Activated naive CD4-positive, alpha-beta T cell treated with anti-CD3 and anti-CD28 coated beads, Interleukin-2, amount 10 ng/mL, durations not matched to agents 7 days and 5 days (primary cell): ENCODE measurements at regions not wholly inside any gene's neighbourhood (a gene's known extent, or its start where the extent isn't known, plus 50 kb on each side); places are given as distances from the start of the nearest gene placed in this dataset.
"Not testable (repeated sequence)": the region's sequence is repeated elsewhere in the genome, so short reads cannot be mapped to it uniquely, and the experiment has no call there.

Experiments
- CTCF ChIA-PET: fragments of 350-600 bp; sonication (Branson Sonifier 250); formaldehyde crosslinking; loops from one replicate; lab custom pipeline; 2021; ENCODE audit warnings: antibody characterized with exemption; lab: Charles Lee
- DNase-seq: peaks from one replicate; pipeline ENCODE4 v3.0.0-alpha.2; 2020
- H3K27ac Mint-ChIP-seq: one replicate; pipeline ENCODE4 v1.8.0; 2021; ENCODE audit warnings: mild to moderate bottlenecking, moderate library complexity, mixed read lengths
- H3K27me3 Mint-ChIP-seq: one replicate; pipeline ENCODE4 v1.8.0; 2021; ENCODE audit warnings: mild to moderate bottlenecking, mixed read lengths
- H3K36me3 Mint-ChIP-seq: one replicate; pipeline ENCODE4 v1.8.0; 2021; ENCODE audit warnings: mixed read lengths
- H3K4me1 Mint-ChIP-seq: one replicate; pipeline ENCODE4 v1.8.0; 2021; ENCODE audit warnings: mixed read lengths
- H3K4me3 Mint-ChIP-seq: one replicate; pipeline ENCODE4 v1.8.0; 2021; ENCODE audit warnings: mild to moderate bottlenecking, moderate library complexity, mixed read lengths
- H3K9me3 Mint-ChIP-seq: one replicate; pipeline ENCODE4 v1.8.0; 2021; ENCODE audit warnings: mixed read lengths

DNA sequence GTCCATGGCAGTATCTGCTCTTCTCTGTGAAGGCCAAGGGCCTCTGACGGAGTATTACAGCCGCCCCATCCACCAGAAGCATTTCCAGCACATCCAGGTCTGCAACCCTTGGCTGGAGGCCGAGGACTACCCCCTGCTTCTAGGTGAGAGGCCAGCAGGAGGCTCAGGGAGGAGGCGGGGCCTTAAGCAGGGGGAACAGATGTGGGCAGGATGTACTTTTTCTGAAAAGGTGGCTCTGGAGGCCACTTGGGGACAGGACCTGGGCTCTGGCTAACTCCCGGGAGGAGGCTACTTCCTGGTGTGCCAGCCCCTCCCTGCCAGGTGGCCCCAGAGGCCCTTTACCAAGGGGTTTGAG, 113.9 kb upstream of the ALDH3B2 start:
- H3K9me3 Mint-ChIP-seq, H3K4me1 Mint-ChIP-seq, H3K27ac Mint-ChIP-seq, DNase-seq, H3K36me3 Mint-ChIP-seq, CTCF ChIA-PET, H3K4me3 Mint-ChIP-seq: not testable (repeated sequence)
- peaks cover 25% of the 10 kb centered on the region for H3K27me3 Mint-ChIP-seq

DNA sequence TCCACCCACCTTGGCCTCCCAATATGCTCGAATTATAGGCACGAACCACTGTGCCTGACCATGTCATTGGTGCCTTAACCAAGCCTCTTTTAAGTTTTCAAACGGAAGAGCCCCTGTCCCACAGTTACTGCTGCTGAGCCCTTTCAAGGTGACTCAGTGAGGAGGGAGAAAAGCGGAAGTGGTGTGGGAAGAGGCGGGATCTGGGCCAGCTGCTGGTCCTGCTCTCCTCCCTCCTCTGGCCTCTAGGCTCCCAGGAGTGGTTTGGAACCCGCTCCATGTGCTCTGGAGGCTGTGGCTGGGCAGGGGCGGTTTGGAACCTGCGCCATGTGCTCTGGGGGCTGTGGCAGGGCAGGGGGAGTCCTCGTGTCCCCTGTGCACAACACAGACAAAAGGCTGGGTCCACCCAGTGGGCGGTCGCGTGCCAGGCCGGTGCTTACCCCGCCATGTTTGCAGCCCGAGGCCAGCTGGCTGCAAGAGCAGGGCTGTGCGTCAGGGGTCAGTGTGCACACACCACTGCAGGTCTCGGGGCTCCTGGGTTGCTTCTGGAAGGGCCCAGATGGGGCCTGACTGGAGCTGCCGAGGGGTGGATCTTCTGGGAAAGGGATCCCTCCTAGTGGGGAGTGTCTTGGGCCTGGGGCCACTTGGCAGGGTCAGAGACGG, 113.4 kb upstream of the ALDH3B2 start:
- H3K9me3 Mint-ChIP-seq, H3K27ac Mint-ChIP-seq, H3K36me3 Mint-ChIP-seq, DNase-seq, CTCF ChIA-PET, H3K4me3 Mint-ChIP-seq, H3K4me1 Mint-ChIP-seq: not testable (repeated sequence)
- peaks cover 25% of the 10 kb centered on the region for H3K27me3 Mint-ChIP-seq

DNA sequence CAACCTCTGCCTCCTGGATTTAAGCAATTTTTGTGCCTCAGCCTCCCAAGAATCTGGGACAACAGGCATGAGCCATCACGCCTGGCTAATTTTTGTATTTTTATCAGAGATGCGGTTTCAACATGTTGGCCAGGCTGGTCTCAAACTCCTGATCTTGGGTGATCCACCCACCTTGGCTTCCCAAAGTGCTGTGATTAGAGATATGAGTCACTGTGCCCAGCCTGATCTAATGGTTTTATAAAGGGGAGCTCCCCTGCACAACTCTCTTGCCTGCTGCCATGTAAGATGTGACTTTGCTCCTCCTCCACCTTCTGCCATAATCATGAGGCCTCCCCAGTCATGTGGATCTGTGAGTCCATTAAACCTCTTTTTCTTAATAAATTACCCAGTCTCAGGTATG, 107.5 kb upstream of the ALDH3B2 start:
- peak; percentile 3 for DNase-seq
- peaks cover 20% of the 10 kb centered on the region for H3K27me3 Mint-ChIP-seq
- H3K4me1 Mint-ChIP-seq, CTCF ChIA-PET, H3K9me3 Mint-ChIP-seq, H3K4me3 Mint-ChIP-seq, H3K27ac Mint-ChIP-seq, H3K36me3 Mint-ChIP-seq: not testable (repeated sequence)

DNA sequence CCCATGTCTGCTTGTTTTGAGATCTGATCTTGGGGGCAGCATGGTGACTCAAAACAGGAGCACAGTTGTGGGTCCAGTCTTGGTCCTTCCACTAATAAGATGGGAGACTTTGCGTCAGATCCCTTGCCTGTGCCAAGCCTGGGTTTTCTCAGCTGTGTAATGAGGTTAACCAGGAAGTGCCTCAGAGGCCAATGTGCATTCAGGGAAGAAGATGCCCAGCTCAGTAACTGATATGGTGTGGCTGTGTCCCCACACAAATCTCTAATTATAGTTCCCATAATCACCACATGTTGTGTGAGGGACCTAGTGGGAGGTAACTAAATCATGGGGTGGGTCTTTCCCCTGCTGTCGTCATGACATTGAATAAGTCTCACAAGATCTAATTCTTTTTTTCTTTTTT, 107.1 kb upstream of the ALDH3B2 start:
- H3K36me3 Mint-ChIP-seq, H3K9me3 Mint-ChIP-seq, H3K4me1 Mint-ChIP-seq, CTCF ChIA-PET, H3K27ac Mint-ChIP-seq, H3K4me3 Mint-ChIP-seq, DNase-seq: not testable (repeated sequence)
- peaks cover 20% of the 10 kb centered on the region for H3K27me3 Mint-ChIP-seq

DNA sequence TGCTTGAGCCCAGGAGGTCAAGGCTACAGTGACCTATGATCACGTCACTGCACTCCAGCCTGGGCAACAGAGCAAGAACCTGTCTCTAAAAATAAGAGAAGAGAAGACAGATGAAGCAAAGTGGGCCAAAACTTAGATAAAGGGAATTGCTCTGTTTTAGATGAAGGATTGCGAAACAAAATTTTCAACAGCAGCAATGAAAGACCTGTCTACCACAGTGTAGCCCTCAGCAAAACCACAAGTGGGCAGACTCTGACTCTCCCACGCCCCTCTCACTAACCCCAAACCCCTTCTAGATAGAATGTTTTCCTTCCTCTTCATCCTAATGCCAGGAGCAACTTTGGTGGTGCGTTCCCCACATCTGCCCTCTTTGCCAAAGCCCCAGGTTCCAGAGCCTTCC, 105.6 kb upstream of the ALDH3B2 start:
- no peaks in the 10 kb centered on the region for H3K9me3 Mint-ChIP-seq
- H3K36me3 Mint-ChIP-seq: no peaks in the 10 kb centered on the region
- no peak overlapping the region for H3K4me3 Mint-ChIP-seq

DNA sequence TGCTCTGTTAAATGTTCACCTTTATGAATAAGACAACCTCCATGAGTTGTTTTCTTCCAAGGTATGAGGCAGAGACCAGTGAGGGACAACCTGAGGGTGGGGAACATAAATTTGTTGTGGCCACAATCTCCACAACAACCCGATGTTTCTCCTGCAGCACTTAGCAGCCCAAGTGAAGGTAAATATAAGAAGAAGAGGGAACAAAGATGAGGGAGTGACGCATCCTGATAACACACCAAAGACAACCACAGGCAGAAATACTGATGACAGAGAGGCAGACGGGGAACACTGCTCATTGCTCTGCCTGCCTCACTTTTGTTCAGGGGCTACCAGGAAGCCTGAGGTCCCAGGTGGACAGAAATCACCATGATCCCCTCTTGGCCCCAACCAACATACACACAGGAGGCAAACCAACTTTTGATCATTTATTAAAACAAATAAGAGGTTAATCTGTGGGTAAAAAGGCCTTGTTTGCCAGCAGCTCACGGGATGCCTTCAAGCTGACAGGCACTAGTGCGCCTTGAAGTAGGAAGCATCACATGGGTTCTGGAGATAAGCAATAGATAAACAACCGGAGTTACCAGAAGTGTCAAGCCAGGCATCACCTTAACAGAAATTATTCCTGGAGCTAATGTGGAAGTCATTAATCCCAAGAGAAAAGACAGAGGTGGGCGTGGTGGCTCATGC, 104.9 kb upstream of the ALDH3B2 start:
- peaks cover 29% of the 10 kb centered on the region for H3K27me3 Mint-ChIP-seq
- H3K4me1 Mint-ChIP-seq, H3K27ac Mint-ChIP-seq, H3K36me3 Mint-ChIP-seq, DNase-seq, CTCF ChIA-PET, H3K4me3 Mint-ChIP-seq, H3K9me3 Mint-ChIP-seq: not testable (repeated sequence)

More for the DNA sequence above, 105.6 kb upstream of the ALDH3B2 start:
- CTCF ChIA-PET: no interaction called here
- DNase-seq: no peak
- Mint-ChIP-seq H3K27ac (no peak overlapping the region), H3K4me1 (no peaks in the 10 kb centered on the region), H3K27me3 (peaks cover 21% of the 10 kb centered on the region)

DNA sequence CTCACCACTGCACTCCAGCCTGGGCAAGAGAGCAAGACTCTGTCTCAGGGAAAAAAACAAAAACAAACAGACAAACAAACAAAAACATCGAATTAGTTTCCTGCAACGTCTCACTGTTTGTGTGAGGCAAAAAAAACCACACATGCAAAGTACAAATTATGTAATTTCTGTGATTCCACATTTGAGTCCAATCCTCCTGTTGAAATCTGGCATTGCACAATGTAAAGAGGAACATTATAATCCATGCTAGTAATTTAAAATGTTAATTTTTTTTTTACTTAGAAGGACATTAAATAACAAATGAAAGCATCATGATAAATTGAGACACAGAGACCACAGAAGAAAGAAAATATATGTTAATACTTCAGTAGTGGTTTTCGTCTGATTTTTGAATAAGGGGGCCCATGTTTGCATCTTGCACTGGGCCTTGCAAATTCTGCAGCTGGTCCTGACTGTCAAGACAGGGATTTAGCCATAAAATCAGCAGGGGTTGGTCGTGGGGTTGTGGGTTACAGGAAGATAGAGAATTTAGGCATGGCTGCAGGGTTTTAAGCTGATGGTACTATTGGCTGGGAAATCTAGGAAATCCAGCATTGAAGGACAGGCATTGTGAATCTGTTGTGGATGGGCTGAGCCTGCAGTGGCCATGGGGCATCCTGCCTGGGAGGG, 102.6 kb upstream of the ALDH3B2 start:
- Mint-ChIP-seq H3K4me1 (no peaks in the 10 kb centered on the region), H3K36me3 (no peaks in the 10 kb centered on the region), H3K27me3 (peaks cover 44% of the 10 kb centered on the region), H3K9me3 (no peaks in the 10 kb centered on the region), H3K27ac (no peak overlapping the region), H3K4me3 (no peak overlapping the region)
- CTCF ChIA-PET: no interaction called here
- DNase-seq: no peak

DNA sequence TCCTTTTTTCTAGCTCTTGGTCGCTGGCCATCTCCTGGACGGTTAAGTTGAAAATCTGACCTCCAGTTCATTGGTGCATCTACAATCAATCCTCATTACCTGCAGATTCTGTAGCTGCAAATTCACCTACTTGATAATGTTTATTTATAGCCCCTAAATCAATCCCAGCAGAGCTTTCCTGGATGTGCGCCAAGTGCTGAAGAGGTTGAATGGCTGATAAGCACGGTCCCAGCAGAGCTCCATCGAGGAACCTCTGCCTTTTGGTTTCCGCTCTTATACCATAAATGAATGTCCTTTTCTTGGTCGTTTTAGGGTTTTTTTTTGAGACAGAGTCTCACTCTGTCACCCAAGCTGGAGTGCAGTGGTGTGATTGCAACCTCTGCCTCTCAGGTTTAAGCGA, 99.8 kb upstream of the ALDH3B2 start:
- CTCF ChIA-PET, H3K27ac Mint-ChIP-seq, H3K4me3 Mint-ChIP-seq, H3K9me3 Mint-ChIP-seq, DNase-seq, H3K36me3 Mint-ChIP-seq, H3K4me1 Mint-ChIP-seq: not testable (repeated sequence)
- peaks cover 44% of the 10 kb centered on the region for H3K27me3 Mint-ChIP-seq

DNA sequence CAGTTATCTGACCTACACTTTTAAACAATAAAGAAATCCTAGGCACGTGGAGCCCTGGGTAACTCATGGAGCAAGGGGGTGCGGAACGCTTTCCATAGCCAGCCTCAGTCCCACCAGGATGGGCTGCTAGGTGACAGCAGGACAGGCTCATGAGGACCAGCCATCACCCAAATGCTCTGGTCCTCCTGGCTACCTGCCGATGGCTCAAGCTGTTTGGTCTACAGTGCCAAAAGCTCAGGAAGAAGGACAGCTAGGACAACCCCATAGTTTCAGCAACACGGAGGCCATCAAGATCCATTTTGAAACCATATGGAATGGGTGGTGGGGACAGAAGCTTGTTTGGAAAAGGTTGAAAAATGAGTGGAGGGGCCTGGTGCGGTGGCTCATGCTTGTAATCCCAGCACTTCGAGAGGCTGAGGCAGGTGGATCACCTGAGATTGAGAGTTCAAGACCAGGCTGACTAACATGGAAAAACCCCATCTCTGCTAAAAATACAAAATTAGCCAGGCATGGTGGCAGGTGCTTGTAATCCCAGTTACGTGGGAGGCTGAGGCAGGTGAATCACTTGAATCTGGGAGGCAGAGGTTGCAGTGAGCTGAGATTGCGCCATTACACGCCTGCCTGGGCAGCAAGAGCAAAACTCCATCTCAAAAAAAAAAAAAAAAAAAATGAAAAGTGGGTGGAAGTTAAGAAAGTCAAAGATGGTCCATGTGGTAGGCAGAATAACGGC, 93.7 kb upstream of the ALDH3B2 start:
- H3K27me3 Mint-ChIP-seq: peaks cover 31% of the 10 kb centered on the region
- H3K36me3 Mint-ChIP-seq, DNase-seq, CTCF ChIA-PET, H3K4me3 Mint-ChIP-seq, H3K9me3 Mint-ChIP-seq, H3K4me1 Mint-ChIP-seq: not testable (repeated sequence)
- H3K27ac Mint-ChIP-seq: peak overlapping the region; percentile 52

DNA sequence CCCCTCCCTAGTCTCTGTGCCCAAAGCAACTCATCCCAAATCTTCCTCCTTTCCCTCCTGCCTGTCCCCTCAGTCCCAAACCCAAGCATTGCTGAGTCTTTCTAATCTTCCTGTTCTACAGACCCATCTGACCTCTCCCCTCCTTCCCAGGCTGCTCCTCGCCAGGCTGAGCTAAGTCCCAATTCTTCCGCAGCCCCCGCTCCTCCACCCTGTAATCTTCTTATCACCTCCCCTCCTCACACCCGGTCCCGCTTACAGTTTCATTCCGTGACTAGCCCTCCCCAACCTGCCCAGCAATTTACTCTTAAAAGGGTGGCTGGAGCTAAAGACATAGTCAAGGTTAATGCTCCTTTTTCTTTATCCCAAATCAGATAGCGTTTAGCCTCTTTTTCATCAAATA, 86.8 kb upstream of the ALDH3B2 start:
- H3K36me3 Mint-ChIP-seq, H3K4me3 Mint-ChIP-seq, H3K9me3 Mint-ChIP-seq, DNase-seq, H3K4me1 Mint-ChIP-seq, H3K27ac Mint-ChIP-seq, CTCF ChIA-PET: not testable (repeated sequence)
- H3K27me3 Mint-ChIP-seq: peaks cover 30% of the 10 kb centered on the region

DNA sequence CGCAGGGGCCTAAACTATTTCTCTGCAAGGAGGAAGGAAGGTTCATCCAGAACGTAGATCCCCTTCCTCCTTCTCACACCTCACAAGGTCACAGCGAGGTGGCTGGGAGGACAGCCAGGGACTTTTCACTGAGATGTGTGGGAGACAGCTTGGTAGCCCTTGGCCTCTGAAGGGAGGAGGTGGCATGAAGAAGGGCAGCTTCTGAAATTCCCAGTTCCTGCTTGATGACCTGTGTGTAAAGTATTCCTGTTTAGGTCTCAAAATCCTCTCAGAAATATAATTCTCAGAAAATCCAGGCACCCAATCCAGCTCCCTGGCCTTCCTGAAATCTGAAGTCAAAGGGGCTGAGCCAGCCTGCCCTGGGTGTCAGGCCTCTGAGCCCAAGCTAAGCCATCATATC, 84.9 kb upstream of the ALDH3B2 start:
- H3K4me3 Mint-ChIP-seq, CTCF ChIA-PET, H3K4me1 Mint-ChIP-seq, H3K27ac Mint-ChIP-seq, H3K9me3 Mint-ChIP-seq, H3K36me3 Mint-ChIP-seq, DNase-seq: not testable (repeated sequence)
- H3K27me3 Mint-ChIP-seq: peaks cover 26% of the 10 kb centered on the region

DNA sequence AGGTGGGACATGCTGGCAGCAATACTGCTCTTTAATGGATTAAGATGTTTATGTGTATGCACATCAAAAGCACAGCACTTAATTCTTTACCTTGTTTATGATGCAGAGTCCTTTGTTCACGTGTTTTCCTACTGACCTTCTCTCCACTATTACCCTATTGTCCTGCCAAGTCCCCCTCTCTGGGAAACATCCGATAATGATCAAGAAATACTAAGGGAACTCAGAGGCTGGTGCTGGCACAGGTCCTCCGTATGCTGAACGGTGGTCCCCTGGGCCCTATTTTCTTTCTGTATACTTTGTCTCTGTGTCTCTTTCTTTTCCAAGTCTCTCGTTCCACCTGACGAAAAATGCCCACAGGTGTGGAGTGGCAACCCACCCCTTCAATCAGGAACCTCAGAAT, 84.0 kb upstream of the ALDH3B2 start:
- H3K9me3 Mint-ChIP-seq, CTCF ChIA-PET: not testable (repeated sequence)

DNA sequence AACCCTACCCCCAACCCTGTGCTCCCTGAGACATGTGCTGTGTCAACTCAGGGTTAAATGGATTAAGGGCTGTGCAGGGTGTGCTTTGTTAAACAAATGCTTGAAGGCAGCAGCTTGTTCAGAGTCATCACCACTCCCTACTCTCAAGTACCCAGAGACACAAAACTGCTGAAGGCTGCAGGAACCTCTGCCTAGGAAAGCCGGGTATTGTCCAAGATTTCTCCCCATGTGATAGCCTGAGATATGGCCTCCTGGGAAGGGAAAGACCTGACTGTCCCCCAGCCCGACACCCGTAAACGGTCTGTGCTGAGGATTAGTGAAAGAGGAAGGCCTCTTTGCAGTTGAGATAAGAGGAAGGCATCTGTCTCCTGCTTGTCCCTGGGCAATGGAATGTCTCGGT, 83.6 kb upstream of the ALDH3B2 start:
- peaks cover 26% of the 10 kb centered on the region for H3K27me3 Mint-ChIP-seq
- H3K9me3 Mint-ChIP-seq, DNase-seq, H3K4me3 Mint-ChIP-seq, H3K4me1 Mint-ChIP-seq, CTCF ChIA-PET, H3K27ac Mint-ChIP-seq, H3K36me3 Mint-ChIP-seq: not testable (repeated sequence)

More for the DNA sequence above, 84.0 kb upstream of the ALDH3B2 start:
- not testable (repeated sequence) for H3K4me1 Mint-ChIP-seq, H3K4me3 Mint-ChIP-seq, H3K27ac Mint-ChIP-seq, H3K36me3 Mint-ChIP-seq, DNase-seq
- H3K27me3 Mint-ChIP-seq: peaks cover 26% of the 10 kb centered on the region

DNA sequence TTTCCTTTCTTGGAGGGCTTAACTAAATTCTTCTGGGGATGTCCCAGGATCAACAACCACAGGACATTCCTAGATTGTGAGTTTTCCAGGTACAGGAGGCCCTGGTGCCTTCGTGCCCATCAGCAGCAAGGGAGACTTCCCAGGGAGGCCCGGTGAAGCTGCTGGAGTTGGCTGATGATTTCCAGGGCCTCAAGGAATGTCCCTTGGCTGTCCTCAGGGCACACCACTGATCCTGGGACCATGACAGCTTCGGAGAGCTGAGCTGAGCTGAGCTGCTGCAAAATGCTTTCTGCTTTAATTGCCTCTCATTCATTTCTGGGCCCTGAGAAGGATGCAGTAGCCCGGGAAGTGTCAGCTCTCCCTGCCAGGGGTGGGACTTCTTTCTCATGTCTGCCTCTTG, 79.4 kb upstream of the ALDH3B2 start:
- H3K9me3 Mint-ChIP-seq, CTCF ChIA-PET, DNase-seq, H3K4me3 Mint-ChIP-seq, H3K27ac Mint-ChIP-seq, H3K36me3 Mint-ChIP-seq, H3K4me1 Mint-ChIP-seq: not testable (repeated sequence)
- peaks cover 21% of the 10 kb centered on the region for H3K27me3 Mint-ChIP-seq
